HepG2 (cell line): ENCODE measurements at regions not wholly inside any gene's neighbourhood (a gene's known extent, or its start where the extent isn't known, plus 50 kb on each side); places are given as distances from the start of the nearest gene placed in this dataset.

Experiments used
- AGO2 ChIP-seq: fragments of 200-400 bp; formaldehyde crosslinking; optimal IDR thresholded peaks from 2 replicates; pipeline ENCODE3; 2017; ENCODE audit warnings: mild to moderate bottlenecking, low read depth, low read length, moderate library complexity
- ATF7-NPFF ChIP-seq: sonication (generic); formaldehyde crosslinking; IDR thresholded peaks from 2 replicates; pipeline ENCODE4 v1.8.1; 2023; ENCODE audit warnings: mild to moderate bottlenecking, low read depth, missing genetic modification reagents, moderate library complexity
- CEBPG ChIP-seq: IDR thresholded peaks from 2 replicates; pipeline ENCODE4 v1.6.1; 2016
- FOXC1 ChIP-seq: sonication (generic); formaldehyde crosslinking; IDR thresholded peaks from 2 replicates; pipeline ENCODE4 v1.8.0; 2022; ENCODE audit warnings: mild to moderate bottlenecking, missing genetic modification reagents, borderline replicate concordance
- KMT2A ChIP-seq: sonication (generic); formaldehyde crosslinking; IDR thresholded peaks from 2 replicates; pipeline ENCODE4 v1.4.0; 2020; ENCODE audit warnings: missing genetic modification reagents
- NCOR1 ChIP-seq: fragments of 200-600 bp; sonication (generic); IDR thresholded peaks from 2 replicates; pipeline ENCODE4 v1.7.0; 2017; ENCODE audit warnings: antibody characterized with exemption, low read length, borderline replicate concordance
- NFE2L2 ChIP-seq: fragments of 150-350 bp; IDR thresholded peaks from 2 replicates; pipeline ENCODE4 v1.6.1; 2014; ENCODE audit warnings: low read length
- ONECUT2 ChIP-seq: sonication (generic); formaldehyde crosslinking; IDR thresholded peaks from 2 replicates; pipeline ENCODE4 v1.4.0; 2020; ENCODE audit warnings: missing genetic modification reagents
- PITX1 ChIP-seq: sonication (generic); formaldehyde crosslinking; IDR thresholded peaks from 2 replicates; pipeline ENCODE4 v1.5.1; 2020; ENCODE audit warnings: mild to moderate bottlenecking, missing genetic modification reagents
- POLR2AphosphoS5 ChIP-seq: IDR thresholded peaks from 2 replicates; pipeline ENCODE4 v1.6.1; 2012; ENCODE audit warnings: low read depth, low read length
- RORA ChIP-seq: sonication (generic); formaldehyde crosslinking; IDR thresholded peaks from 2 replicates; pipeline ENCODE4 v1.5.0; 2020; ENCODE audit warnings: mild to moderate bottlenecking, missing genetic modification reagents, moderate library complexity
- TBX3 ChIP-seq: fragments of 450-650 bp; IDR thresholded peaks from 2 replicates; pipeline ENCODE4 v1.6.1; 2017; ENCODE audit warnings: antibody characterized with exemption, mild to moderate bottlenecking, inconsistent platforms, borderline replicate concordance
- TRIM24 ChIP-seq: sonication (generic); formaldehyde crosslinking; IDR thresholded peaks from 2 replicates; pipeline ENCODE4 v1.8.0; 2022; ENCODE audit warnings: mild to moderate bottlenecking, missing genetic modification reagents
- ZNF20 ChIP-seq: sonication (generic); formaldehyde crosslinking; IDR thresholded peaks from 2 replicates; pipeline ENCODE4 v1.4.0; 2020; ENCODE audit warnings: mild to moderate bottlenecking, moderate library complexity, missing genetic modification reagents
- ZNF3 ChIP-seq: IDR thresholded peaks from 2 replicates; pipeline ENCODE4 v1.7.0; 2017; ENCODE audit warnings: inconsistent platforms
- ZNF30 ChIP-seq: sonication (generic); formaldehyde crosslinking; IDR thresholded peaks from 2 replicates; pipeline ENCODE4 v1.5.0; 2020; ENCODE audit warnings: mild to moderate bottlenecking, missing genetic modification reagents
- ZNF547 ChIP-seq: sonication (generic); formaldehyde crosslinking; IDR thresholded peaks from 2 replicates; pipeline ENCODE4 v1.5.1; 2020; ENCODE audit warnings: mild to moderate bottlenecking, missing genetic modification reagents
- TF ChIP-seq, protein P1 (sequence below): sonication (generic); formaldehyde crosslinking; conservative IDR thresholded peaks from 2 replicates; pipeline ENCODE4 v1.4.0; 2020; ENCODE audit warnings: missing genetic modification reagents
- TF ChIP-seq, protein P2 (sequence below): sonication (generic); formaldehyde crosslinking; IDR thresholded peaks from 2 replicates; pipeline ENCODE4 v1.5.0; 2020; ENCODE audit warnings: mild to moderate bottlenecking, missing genetic modification reagents, borderline replicate concordance
- TF ChIP-seq, protein P3 (sequence below): sonication (generic); formaldehyde crosslinking; IDR thresholded peaks from 2 replicates; pipeline ENCODE4 v1.9.0; 2021; ENCODE audit warnings: missing genetic modification reagents, borderline replicate concordance
- TF ChIP-seq, protein P4 (sequence below): sonication (generic); formaldehyde crosslinking; IDR thresholded peaks from 2 replicates; pipeline ENCODE4 v1.5.0; 2020; ENCODE audit warnings: mild to moderate bottlenecking, missing genetic modification reagents

DNA sequence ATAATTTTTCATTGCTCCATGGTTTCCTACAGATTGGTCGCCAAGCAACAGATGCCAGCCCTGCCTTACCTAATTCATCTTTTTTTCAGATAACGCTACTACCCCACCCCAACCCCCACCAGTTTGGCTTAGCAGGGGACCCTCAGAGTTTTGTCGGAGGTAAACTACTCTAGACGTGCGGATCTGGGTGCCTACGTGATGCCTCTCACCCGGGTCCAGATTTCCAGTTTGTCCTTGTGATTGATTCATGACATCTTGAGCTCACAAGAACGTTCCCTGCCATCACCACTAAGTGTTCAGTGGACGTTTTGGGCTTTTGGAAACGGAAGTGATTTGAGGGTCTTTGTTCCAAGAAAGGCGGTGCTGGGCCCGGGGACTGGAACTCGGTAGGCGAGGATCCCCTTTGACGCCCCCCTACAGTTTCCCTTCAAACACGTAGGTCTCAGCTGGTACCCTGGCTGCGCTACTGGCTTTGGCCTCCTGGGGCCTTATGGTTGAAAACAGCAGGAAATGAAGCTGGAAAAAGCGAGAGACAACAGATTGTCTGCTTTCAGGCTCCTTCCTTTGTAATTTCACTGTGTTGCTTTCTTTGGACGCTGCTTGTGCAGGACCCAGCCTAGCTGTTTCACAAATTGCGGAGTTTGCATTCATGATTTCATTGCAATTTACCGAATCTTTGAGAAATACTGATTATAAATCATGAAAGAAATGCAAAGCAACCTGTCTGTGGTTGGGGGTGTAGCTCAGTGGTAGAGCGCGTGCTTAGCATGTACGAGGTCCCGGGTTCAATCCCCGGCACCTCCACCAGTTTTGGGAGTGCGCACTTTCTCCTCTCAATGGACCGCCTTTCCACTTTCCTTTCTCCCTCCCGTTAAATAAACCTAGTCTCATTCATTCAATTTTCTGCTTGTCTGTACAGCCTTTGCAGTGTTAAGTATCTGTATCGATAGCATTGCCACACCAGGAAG, 81.0 kb downstream of the GPX5 start (continued):
- no peak; the same call in 1 of the 2 replicates for TF ChIP-seq NFE2L2
- TF ChIP-seq, protein P1, sequence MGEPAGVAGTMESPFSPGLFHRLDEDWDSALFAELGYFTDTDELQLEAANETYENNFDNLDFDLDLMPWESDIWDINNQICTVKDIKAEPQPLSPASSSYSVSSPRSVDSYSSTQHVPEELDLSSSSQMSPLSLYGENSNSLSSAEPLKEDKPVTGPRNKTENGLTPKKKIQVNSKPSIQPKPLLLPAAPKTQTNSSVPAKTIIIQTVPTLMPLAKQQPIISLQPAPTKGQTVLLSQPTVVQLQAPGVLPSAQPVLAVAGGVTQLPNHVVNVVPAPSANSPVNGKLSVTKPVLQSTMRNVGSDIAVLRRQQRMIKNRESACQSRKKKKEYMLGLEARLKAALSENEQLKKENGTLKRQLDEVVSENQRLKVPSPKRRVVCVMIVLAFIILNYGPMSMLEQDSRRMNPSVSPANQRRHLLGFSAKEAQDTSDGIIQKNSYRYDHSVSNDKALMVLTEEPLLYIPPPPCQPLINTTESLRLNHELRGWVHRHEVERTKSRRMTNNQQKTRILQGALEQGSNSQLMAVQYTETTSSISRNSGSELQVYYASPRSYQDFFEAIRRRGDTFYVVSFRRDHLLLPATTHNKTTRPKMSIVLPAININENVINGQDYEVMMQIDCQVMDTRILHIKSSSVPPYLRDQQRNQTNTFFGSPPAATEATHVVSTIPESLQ (CRISPR knock-in tag), result no peak
- TF ChIP-seq AGO2, result no peak
- TF ChIP-seq POLR2AphosphoS5, result no peak
- TF ChIP-seq, protein P2, sequence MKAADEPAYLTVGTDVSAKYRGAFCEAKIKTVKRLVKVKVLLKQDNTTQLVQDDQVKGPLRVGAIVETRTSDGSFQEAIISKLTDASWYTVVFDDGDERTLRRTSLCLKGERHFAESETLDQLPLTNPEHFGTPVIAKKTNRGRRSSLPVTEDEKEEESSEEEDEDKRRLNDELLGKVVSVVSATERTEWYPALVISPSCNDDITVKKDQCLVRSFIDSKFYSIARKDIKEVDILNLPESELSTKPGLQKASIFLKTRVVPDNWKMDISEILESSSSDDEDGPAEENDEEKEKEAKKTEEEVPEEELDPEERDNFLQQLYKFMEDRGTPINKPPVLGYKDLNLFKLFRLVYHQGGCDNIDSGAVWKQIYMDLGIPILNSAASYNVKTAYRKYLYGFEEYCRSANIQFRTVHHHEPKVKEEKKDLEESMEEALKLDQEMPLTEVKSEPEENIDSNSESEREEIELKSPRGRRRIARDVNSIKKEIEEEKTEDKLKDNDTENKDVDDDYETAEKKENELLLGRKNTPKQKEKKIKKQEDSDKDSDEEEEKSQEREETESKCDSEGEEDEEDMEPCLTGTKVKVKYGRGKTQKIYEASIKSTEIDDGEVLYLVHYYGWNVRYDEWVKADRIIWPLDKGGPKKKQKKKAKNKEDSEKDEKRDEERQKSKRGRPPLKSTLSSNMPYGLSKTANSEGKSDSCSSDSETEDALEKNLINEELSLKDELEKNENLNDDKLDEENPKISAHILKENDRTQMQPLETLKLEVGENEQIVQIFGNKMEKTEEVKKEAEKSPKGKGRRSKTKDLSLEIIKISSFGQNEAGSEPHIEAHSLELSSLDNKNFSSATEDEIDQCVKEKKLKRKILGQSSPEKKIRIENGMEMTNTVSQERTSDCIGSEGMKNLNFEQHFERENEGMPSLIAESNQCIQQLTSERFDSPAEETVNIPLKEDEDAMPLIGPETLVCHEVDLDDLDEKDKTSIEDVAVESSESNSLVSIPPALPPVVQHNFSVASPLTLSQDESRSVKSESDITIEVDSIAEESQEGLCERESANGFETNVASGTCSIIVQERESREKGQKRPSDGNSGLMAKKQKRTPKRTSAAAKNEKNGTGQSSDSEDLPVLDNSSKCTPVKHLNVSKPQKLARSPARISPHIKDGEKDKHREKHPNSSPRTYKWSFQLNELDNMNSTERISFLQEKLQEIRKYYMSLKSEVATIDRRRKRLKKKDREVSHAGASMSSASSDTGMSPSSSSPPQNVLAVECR (CRISPR knock-in tag), result peak; percentile 44
- TF ChIP-seq KMT2A (CRISPR knock-in tag), result peak; percentile 71
- 0 out of 2 replicates have a peak, but pooled peaks have one; percentile 34 for TF ChIP-seq ONECUT2 (CRISPR knock-in tag)
- TF ChIP-seq RORA (CRISPR knock-in tag), result no peak
- TF ChIP-seq, protein P3, sequence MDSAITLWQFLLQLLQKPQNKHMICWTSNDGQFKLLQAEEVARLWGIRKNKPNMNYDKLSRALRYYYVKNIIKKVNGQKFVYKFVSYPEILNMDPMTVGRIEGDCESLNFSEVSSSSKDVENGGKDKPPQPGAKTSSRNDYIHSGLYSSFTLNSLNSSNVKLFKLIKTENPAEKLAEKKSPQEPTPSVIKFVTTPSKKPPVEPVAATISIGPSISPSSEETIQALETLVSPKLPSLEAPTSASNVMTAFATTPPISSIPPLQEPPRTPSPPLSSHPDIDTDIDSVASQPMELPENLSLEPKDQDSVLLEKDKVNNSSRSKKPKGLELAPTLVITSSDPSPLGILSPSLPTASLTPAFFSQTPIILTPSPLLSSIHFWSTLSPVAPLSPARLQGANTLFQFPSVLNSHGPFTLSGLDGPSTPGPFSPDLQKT (CRISPR knock-in tag), result no peak
- TF ChIP-seq, protein P4, sequence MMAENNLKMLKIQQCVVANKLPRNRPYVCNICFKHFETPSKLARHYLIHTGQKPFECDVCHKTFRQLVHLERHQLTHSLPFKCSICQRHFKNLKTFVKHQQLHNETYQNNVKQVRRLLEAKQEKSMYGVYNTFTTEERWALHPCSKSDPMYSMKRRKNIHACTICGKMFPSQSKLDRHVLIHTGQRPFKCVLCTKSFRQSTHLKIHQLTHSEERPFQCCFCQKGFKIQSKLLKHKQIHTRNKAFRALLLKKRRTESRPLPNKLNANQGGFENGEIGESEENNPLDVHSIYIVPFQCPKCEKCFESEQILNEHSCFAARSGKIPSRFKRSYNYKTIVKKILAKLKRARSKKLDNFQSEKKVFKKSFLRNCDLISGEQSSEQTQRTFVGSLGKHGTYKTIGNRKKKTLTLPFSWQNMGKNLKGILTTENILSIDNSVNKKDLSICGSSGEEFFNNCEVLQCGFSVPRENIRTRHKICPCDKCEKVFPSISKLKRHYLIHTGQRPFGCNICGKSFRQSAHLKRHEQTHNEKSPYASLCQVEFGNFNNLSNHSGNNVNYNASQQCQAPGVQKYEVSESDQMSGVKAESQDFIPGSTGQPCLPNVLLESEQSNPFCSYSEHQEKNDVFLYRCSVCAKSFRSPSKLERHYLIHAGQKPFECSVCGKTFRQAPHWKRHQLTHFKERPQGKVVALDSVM, result no peak; the same call in 1 of the 2 replicates
- no peak for TF ChIP-seq PITX1 (CRISPR knock-in tag)
- no peak; the same call in 1 of the 2 replicates for TF ChIP-seq ATF7-NPFF (CRISPR knock-in tag)
- no peak for TF ChIP-seq ZNF30 (CRISPR knock-in tag)
- TF ChIP-seq ZNF3, result no peak
- TF ChIP-seq ZNF547 (CRISPR knock-in tag), result no peak
- peak; percentile 49; the same call in 1 of the 2 replicates for TF ChIP-seq TBX3
- TF ChIP-seq NCOR1, result peak; percentile 79; the same call in 1 of the 2 replicates
- TF ChIP-seq TRIM24 (CRISPR knock-in tag), result no peak
- peak; percentile 77 for TF ChIP-seq FOXC1 (CRISPR knock-in tag)
- no peak for TF ChIP-seq ZNF20 (CRISPR knock-in tag)
- peak; percentile 37; the same call in 1 of the 2 replicates for TF ChIP-seq CEBPG (CRISPR knock-in tag)
